ENCODE measurements at regions not wholly inside any gene's neighbourhood (a gene's known extent, or its start where the extent isn't known, plus 50 kb on each side); places are given as distances from the start of the nearest gene placed in this dataset.

DNA sequence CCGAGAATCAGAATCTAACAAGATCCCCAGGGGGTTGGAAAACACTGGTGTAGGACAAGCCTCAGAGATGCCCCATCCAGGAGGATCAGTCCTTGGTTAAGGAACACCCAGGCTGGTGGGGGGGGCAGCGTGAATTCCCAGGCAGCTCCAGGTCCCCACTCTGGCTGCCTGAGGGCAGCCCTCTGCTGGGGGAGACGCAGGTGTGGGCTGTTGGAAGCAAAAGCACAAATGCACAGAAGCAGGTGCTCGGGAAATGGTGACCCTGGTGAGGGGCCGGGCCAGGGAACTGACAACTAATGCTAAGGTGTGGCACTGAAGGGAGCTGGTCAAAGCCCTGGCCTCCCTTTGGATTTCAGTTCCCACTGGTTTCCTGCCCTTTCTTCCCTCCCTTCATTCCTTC, 140.8 kb upstream of the CDH5 start:
- TF ChIP-seq, protein P1, sequence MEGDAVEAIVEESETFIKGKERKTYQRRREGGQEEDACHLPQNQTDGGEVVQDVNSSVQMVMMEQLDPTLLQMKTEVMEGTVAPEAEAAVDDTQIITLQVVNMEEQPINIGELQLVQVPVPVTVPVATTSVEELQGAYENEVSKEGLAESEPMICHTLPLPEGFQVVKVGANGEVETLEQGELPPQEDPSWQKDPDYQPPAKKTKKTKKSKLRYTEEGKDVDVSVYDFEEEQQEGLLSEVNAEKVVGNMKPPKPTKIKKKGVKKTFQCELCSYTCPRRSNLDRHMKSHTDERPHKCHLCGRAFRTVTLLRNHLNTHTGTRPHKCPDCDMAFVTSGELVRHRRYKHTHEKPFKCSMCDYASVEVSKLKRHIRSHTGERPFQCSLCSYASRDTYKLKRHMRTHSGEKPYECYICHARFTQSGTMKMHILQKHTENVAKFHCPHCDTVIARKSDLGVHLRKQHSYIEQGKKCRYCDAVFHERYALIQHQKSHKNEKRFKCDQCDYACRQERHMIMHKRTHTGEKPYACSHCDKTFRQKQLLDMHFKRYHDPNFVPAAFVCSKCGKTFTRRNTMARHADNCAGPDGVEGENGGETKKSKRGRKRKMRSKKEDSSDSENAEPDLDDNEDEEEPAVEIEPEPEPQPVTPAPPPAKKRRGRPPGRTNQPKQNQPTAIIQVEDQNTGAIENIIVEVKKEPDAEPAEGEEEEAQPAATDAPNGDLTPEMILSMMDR (IDR thresholded peaks at IDR 0.05): no peak
- TF ChIP-seq POLR2A (IDR thresholded peaks at IDR 0.05): no peak
